ENCODE measurements at regions not wholly inside any gene's neighbourhood (a gene's known extent, or its start where the extent isn't known, plus 50 kb on each side); places are given as distances from the start of the nearest gene placed in this dataset.

GRCh38 chrX:124725502-124725901 lies 379.1 kb downstream of the SH2D1A start:
- Histone ChIP-seq H3K9ac (ENCODE audit: insufficient read depth in 1 of 2, low read depth in 2 of 2, low read length in 2 of 2) (no peak overlapping the region), H3K9me1 (ENCODE audit: control insufficient read depth, insufficient read depth, low read length) (no peaks in the 10 kb centered on the region), H3K4me2 (ENCODE audit: insufficient read depth, low read length) (no peak overlapping the region), H3K36me3 (ENCODE audit: control insufficient read depth, insufficient read depth, low read length) (no peaks in the 10 kb centered on the region), H3K4me3 (no peak overlapping the region), H3K27ac (ENCODE audit: extremely low read depth, low read depth, low read length) (no peak overlapping the region), H4K20me1 (replicated peaks; ENCODE audit: control insufficient read depth, insufficient read depth, low read length) (no peaks in the 10 kb centered on the region), H3K4me1 (replicated peaks in 1 of 2; ENCODE audit: control insufficient read depth in 2 of 2, insufficient read depth in 2 of 2, low read length in 2 of 2) (no peaks in the 10 kb centered on the region; a peak in 1 of 5 replicates), H3K27me3 (ENCODE audit: control insufficient read depth in 2 of 2, insufficient read depth in 2 of 2, low read length in 2 of 2) (no peaks in the 10 kb centered on the region), H2AFZ (ENCODE audit: low read depth, low read length) (no peak overlapping the region), H3K9me3 (replicated peaks; ENCODE audit: control insufficient read depth, insufficient read depth, low read depth, low read length) (no peaks in the 10 kb centered on the region), H3K79me2 (ENCODE audit: control insufficient read depth, insufficient read depth, low read length) (no peaks in the 10 kb centered on the region)
- TF ChIP-seq RHOXF2B (CRISPR knock-in tag; conservative IDR thresholded peaks at IDR 0.05): no peak
- no peak for TF ChIP-seq KLF6 (CRISPR knock-in tag; IDR thresholded peaks at IDR 0.05; ENCODE audit: borderline replicate concordance)
- TF ChIP-seq TGIF2 (CRISPR knock-in tag; IDR thresholded peaks at IDR 0.05): no peak
- TF ChIP-seq ZNF197 (CRISPR knock-in tag; IDR thresholded peaks at IDR 0.05; ENCODE audit: low read depth): no peak
- no peak for TF ChIP-seq CCAR2 (IDR thresholded peaks at IDR 0.05; ENCODE audit: low read depth, low read length)
- TF ChIP-seq, protein P1, sequence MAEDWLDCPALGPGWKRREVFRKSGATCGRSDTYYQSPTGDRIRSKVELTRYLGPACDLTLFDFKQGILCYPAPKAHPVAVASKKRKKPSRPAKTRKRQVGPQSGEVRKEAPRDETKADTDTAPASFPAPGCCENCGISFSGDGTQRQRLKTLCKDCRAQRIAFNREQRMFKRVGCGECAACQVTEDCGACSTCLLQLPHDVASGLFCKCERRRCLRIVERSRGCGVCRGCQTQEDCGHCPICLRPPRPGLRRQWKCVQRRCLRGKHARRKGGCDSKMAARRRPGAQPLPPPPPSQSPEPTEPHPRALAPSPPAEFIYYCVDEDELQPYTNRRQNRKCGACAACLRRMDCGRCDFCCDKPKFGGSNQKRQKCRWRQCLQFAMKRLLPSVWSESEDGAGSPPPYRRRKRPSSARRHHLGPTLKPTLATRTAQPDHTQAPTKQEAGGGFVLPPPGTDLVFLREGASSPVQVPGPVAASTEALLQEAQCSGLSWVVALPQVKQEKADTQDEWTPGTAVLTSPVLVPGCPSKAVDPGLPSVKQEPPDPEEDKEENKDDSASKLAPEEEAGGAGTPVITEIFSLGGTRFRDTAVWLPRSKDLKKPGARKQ (CRISPR knock-in tag; IDR thresholded peaks at IDR 0.05): no peak
- TF ChIP-seq STAT6 (CRISPR knock-in tag; IDR thresholded peaks at IDR 0.05): no peak
- TF ChIP-seq LARP7 (IDR thresholded peaks at IDR 0.05): no peak
- intact Hi-C loops (cut with micrococcal nuclease) (no loop called here), in situ Hi-C loops (cut with MboI) (no loop called here)
- POLR2A ChIA-PET: no interaction called here
- ATAC-seq: no peak
- CTCF ChIA-PET (ENCODE audit: low intra/inter-chr PET ratio): no interaction called here
- no TSS peak for BruUV-seq (replicated peaks)
- no peak for DNase-seq (ENCODE audit: extremely low read depth in 1 of 4, low spot score in 3 of 4)
- FAIRE-seq: no peak
- 11% methylated on average over 1 of the region's 1 CpG for WGBS (ENCODE audit: insufficient coverage, low coverage, missing lambda C conversion rate)

Data from K562 (cell line).